Left lung (tissue), 4 donors: ENCODE measurements at regions not wholly inside any gene's neighbourhood (a gene's known extent, or its start where the extent isn't known, plus 50 kb on each side); places are given as distances from the start of the nearest gene placed in this dataset.

Source experiments
- ATAC-seq: fragments of 200-7000 bp; cut with Tn5 transposase; one replicate; pipeline ENCODE4 v1.9.1; 2020; ENCODE audit warnings: moderate library complexity
- DNase-seq, 4 donors: peaks; one replicate each; pipeline ENCODE4 v3.0.0-alpha.2; 2013 to 2020
- H3K27ac ChIP-seq, 2 donors: fragments of 200-600 bp; sonication (generic) in 1 of 2; one replicate each; pipeline versions ENCODE4 v1.5.0 to v1.8.0; 2020 to 2021
- H3K27me3 ChIP-seq, 2 donors: fragments of 200-600 bp; sonication (generic) in 1 of 2; one replicate each; pipeline versions ENCODE4 v1.5.0 to v1.8.0; 2020 to 2021
- H3K36me3 ChIP-seq, 2 donors: fragments of 200-600 bp; sonication (generic) in 1 of 2; one replicate each; pipeline versions ENCODE4 v1.5.0 to v1.8.0; 2020 to 2021
- H3K4me1 ChIP-seq, 2 donors: fragments of 200-600 bp; one replicate each; pipeline ENCODE4 v1.8.0; 2021
- H3K4me3 ChIP-seq, 2 donors: fragments of 200-600 bp; sonication (generic) in 1 of 2; one replicate each; pipeline versions ENCODE4 v1.5.0 to v1.8.0; 2020 to 2021; ENCODE audit warnings: mild to moderate bottlenecking in 1 of 2
- H3K9me3 ChIP-seq, 2 donors: fragments of 200-600 bp; sonication (generic) in 1 of 2; one replicate each; pipeline versions ENCODE4 v1.5.0 to v1.8.0; 2020 to 2021
- CTCF ChIP-seq, 2 donors: fragments of 200-600 bp; sonication (generic) in 1 of 2; IDR thresholded peaks; one replicate each; pipeline versions ENCODE4 v1.5.0 to v1.8.0; 2021; ENCODE audit warnings: antibody characterized with exemption in 2 of 2
- intact Hi-C, 2 donors: fragments of 100-400 bp; cut with DNase I; formaldehyde crosslinking; loops; one replicate each; pipeline versions ENCODE4 v1.11.2 to v1.14.2; 2022
- donor health status: DM: no; HTN: yes; CAD: no.
- donor health status: DM: no; HTN: no; CAD: no.

DNA sequence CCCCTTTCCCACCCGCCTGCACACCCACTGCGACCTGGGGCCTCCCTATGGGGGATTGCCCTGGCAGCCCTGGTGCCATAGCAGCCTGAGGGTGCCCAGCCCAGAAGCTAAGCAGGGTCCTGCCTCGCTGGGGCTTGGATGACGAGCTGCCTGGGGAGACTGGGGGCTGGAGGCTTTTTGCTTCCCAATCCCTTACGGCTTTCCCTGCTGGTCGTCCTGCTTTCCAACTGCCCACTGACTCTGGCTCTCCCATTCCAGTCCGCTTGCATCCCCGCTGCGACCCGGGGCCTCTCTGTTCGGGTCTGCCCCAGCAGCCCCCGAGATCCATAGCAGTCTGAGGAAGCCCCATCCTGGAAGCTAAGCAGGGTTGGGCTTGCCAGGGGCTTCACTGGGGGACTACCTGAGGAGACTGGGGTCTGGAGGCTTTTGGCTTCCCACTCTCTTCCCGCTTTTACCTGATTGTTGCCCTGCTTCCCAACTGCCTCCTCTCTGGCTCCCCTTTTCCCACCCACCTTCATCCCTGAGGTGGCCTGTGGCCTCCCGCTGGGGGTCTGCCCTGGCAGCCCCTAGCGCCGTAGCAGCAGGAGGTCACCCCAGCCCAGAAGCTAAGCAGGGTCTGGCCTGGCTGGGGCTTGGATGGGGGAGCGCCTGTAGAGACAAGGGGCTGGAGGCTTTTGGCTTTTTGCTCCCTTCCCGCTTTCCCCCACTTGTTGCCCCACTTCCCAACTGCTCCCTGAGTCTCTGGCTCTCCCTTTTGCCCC, 2292.8 kb downstream of the TP53TG3F start:
- ATAC-seq (no peak), DNase-seq (peak in 1 of 4 donors; percentile 66)
- Histone ChIP-seq H3K27me3 (no peaks in the 10 kb centered on the region), H3K4me3 (no peak overlapping the region), H3K36me3 (no peaks in the 10 kb centered on the region), H3K9me3 (peaks cover 0 to 94% of the 10 kb centered on the region in 2 donors), H3K27ac (no peak overlapping the region), H3K4me1 (no peaks in the 10 kb centered on the region)
- intact Hi-C loops, result no loop called here
- TF ChIP-seq CTCF (IDR thresholded peaks at IDR 0.05), result no peak

GRCh38 chr16:35752773-35753558, 2293.6 kb downstream of the TP53TG3F start:
- intact Hi-C loops, result no loop called here
- no peak for TF ChIP-seq CTCF (IDR thresholded peaks at IDR 0.05)
- peak in 1 of 4 donors; percentile 67 for DNase-seq
- Histone ChIP-seq H3K9me3 (peaks cover 0 to 94% of the 10 kb centered on the region in 2 donors), H3K27me3 (no peaks in the 10 kb centered on the region), H3K4me1 (no peaks in the 10 kb centered on the region), H3K4me3 (no peak overlapping the region), H3K27ac (no peak overlapping the region), H3K36me3 (no peaks in the 10 kb centered on the region)
- no peak for ATAC-seq

DNA sequence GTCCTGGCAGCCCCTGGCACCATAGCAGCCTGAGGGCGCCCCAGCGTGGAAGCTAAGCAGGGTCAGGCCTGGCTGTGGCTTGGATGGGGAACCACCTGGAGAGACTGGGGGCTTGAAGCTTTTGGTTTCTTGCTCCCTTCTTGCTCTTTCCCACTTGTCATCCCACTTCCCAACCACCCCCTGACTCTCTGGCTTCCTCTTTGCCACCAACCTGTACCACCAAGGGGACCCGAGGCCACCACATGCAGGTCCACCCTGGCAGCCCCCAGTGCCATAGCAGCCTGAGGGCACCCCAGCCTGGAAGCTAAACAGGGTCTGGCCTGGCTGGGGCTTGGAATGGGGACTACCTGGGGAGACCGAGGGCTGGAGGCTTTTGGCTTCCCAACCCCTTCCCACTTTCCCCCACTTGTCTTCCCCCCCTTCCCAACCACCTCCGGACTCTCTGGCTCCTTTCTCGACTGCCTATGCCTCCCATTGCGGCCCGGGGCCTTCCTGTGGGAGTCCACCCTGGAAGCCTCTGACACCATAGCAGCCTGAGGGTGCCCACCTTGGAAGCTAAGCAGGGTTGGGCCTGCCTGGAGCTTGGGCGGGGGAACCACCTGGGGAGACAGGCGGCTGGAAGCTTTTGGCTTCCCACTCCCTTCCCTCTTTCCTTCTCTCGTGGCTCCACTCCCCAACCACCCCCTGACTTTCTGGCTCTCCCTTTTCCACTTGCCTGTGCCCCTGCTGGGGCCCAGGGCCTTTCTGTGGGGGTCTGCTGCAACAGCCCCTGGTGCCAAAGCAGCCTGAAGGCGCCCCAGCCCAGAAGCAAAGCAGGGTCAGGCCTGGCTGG, 2294.4 kb downstream of the TP53TG3F start:
- Histone ChIP-seq H3K27me3 (no peaks in the 10 kb centered on the region), H3K36me3 (no peaks in the 10 kb centered on the region), H3K27ac (no peak overlapping the region), H3K4me3 (no peak overlapping the region), H3K9me3 (peaks cover 0 to 90% of the 10 kb centered on the region in 2 donors), H3K4me1 (no peaks in the 10 kb centered on the region)
- intact Hi-C loops, result no loop called here
- DNase-seq, result peak in 1 of 4 donors; percentile 46
- no peak for TF ChIP-seq CTCF (IDR thresholded peaks at IDR 0.05)
- ATAC-seq, result no peak

DNA sequence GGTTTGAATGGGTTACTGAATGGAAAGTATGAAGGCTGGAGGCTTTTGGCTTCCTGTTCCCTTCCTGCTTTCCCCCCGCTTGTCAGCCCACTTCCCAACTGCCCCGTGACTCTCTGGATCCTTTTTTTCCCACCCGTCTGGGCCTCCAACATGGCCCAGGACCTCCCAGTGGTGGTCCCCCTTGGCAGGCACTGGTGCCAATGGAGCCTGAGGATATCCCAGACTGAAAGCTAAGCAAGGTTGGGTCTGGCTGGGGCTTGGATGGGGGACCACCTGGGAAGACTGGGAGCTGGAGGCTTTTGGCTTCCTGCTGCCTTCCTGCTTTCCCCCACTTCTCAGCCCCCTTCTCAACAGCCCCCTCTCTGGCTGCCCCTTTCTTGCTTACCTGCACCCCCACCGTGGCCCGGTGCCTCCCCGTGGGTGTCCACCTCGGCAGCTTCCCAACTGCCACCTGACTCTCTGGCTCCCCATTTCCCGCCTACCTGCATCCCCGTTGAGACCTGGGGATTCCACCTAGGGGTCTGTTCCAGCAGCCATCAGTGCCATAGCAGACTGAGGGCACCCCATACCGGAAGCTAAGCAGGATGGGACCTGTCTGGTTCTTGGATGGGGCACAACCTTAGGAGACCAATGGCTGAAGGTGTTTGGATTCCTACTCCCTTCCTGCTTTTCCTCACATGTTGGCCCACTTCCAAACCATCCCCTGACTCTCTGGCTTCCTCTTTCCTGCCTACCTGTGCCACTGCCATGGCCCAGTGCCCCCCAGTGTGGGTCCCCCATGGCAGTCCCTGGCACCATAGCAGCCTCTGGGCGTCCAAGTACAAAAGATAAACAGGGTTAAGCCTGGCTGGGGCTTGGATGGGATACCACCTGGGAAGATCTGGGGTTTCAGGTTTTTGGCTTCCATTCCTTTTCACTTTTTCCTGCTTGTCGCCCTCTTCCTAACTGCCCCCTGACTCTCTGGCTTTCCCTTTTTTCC, 2295.3 kb downstream of the TP53TG3F start:
- Histone ChIP-seq H3K4me1 (no peaks in the 10 kb centered on the region), H3K27ac (no peak overlapping the region), H3K27me3 (no peaks in the 10 kb centered on the region), H3K36me3 (no peaks in the 10 kb centered on the region), H3K9me3 (peaks cover 0 to 90% of the 10 kb centered on the region in 2 donors), H3K4me3 (no peak overlapping the region)
- no peak for ATAC-seq
- intact Hi-C loops, result no loop called here
- peak in 1 of 4 donors; percentile 43 for DNase-seq
- no peak for TF ChIP-seq CTCF (IDR thresholded peaks at IDR 0.05)
